Astrocyte of the cerebellum (primary cell): ENCODE measurements at regions not wholly inside any gene's neighbourhood (a gene's known extent, or its start where the extent isn't known, plus 50 kb on each side); places are given as distances from the start of the nearest gene placed in this dataset.

Experiments used
- DNase-seq: peaks from one replicate; pipeline ENCODE4 v3.0.0-alpha.2; 2011; ENCODE audit warnings: low read depth
- H3K4me3 ChIP-seq: 2 replicates; pipeline ENCODE4 v1.5.1; 2011; ENCODE audit warnings: mild to moderate bottlenecking, low read depth, low read length, moderate library complexity
- CTCF ChIP-seq: IDR thresholded peaks from 2 replicates; pipeline ENCODE4 v1.5.1; 2012; ENCODE audit warnings: low read length, low read depth, moderate library complexity, mild to moderate bottlenecking; ENCODE audit errors: missing control alignments
- in situ Hi-C: cut with HindIII; loops from 2 replicates; pipeline ENCODE4 v1.10.0; 2017; ENCODE audit warnings: low sequenced_read_pairs

- H3K4me3 ChIP-seq, result no peak overlapping the region
- DNase-seq, result no peak
- in situ Hi-C loops, result loop anchor here (25.0 kb wide), 1 partner anchor 638 kb away; no protein-coding TSS in a partner anchor
- TF ChIP-seq CTCF, result no peak
Observed at GRCh38 chr1:173400387-173400995, 76.6 kb upstream of the PRDX6 start.

GRCh38 chr1:173403996-173404395, 73.1 kb upstream of the PRDX6 start:
- in situ Hi-C loops, result loop anchor here (25.0 kb wide), 1 partner anchor 642 kb away; no protein-coding TSS in a partner anchor
- H3K4me3 ChIP-seq, result no peak overlapping the region
- no peak for DNase-seq
- TF ChIP-seq CTCF, result no peak

GRCh38 chr1:173405281-173405680, 71.9 kb upstream of the PRDX6 start:
- TF ChIP-seq CTCF, result no peak
- no peak overlapping the region for H3K4me3 ChIP-seq
- DNase-seq, result no peak
- in situ Hi-C loops, result loop anchor here (25.0 kb wide), 1 partner anchor 643 kb away; no protein-coding TSS in a partner anchor

GRCh38 chr1:173405834-173406233, 71.3 kb upstream of the PRDX6 start:
- H3K4me3 ChIP-seq, result no peak overlapping the region
- in situ Hi-C loops, result loop anchor here (25.0 kb wide), 1 partner anchor 644 kb away; no protein-coding TSS in a partner anchor
- no peak for DNase-seq
- TF ChIP-seq CTCF, result no peak

GRCh38 chr1:173406783-173407230, 70.3 kb upstream of the PRDX6 start:
- in situ Hi-C loops, result loop anchor here (25.0 kb wide), 1 partner anchor 645 kb away; no protein-coding TSS in a partner anchor
- no peak for TF ChIP-seq CTCF
- no peak overlapping the region for H3K4me3 ChIP-seq
- no peak for DNase-seq

- in situ Hi-C loops, result loop anchor here (25.0 kb wide), 1 partner anchor 646 kb away; no protein-coding TSS in a partner anchor
- no peak overlapping the region for H3K4me3 ChIP-seq
- no peak for TF ChIP-seq CTCF
- no peak for DNase-seq
Observed at GRCh38 chr1:173407846-173408245, 69.3 kb upstream of the PRDX6 start.
